Panc1 (cell line): ENCODE measurements at regions not wholly inside any gene's neighbourhood (a gene's known extent, or its start where the extent isn't known, plus 50 kb on each side); places are given as distances from the start of the nearest gene placed in this dataset.

Experiments
- ATAC-seq: fragments of 200-7000 bp; cut with Tn5 transposase; 2 replicates; pipeline ENCODE4 v1.9.1; 2020; ENCODE audit warnings: mild to moderate bottlenecking, moderate library complexity
- BruUV-seq: library from RNA; stranded (reverse); fragments of 400-500 nt; replicated peaks from 2 replicates; lab custom pipeline; 2021; lab: Mats Ljungman, UMichigan
- CTCF ChIA-PET: fragments of 300-600 bp; sonication (Branson Sonifier 250); formaldehyde crosslinking; loops from one replicate; lab custom pipeline; 2022; ENCODE audit warnings: antibody characterized with exemption; lab: Charles Lee
- POLR2A ChIA-PET: fragments of 300-600 bp; sonication (Branson Sonifier 250); formaldehyde crosslinking; loops from one replicate; lab custom pipeline; 2022; ENCODE audit warnings: antibody characterized with exemption; lab: Charles Lee
- DNase-seq: peaks from one replicate; pipeline ENCODE4 v3.0.0-alpha.2; 2010; ENCODE audit warnings: low read depth, low spot score
- H3K27ac ChIP-seq: 2 replicates; pipeline ENCODE4 v1.5.1; 2011; ENCODE audit warnings: mild to moderate bottlenecking, low read length, inconsistent platforms
- H3K27me3 ChIP-seq: fragments of 200-500 bp; sonication (Bioruptor generic); 2 replicates; pipeline ENCODE4 v1.6.0; 2014; ENCODE audit warnings: low read length, inconsistent platforms; ENCODE audit not compliant: control insufficient read depth, insufficient read depth
- H3K36me3 ChIP-seq: fragments of 200-500 bp; sonication (Bioruptor generic); 2 replicates; pipeline ENCODE4 v1.5.1; 2014; ENCODE audit warnings: inconsistent platforms, mild to moderate bottlenecking, low read length, moderate library complexity; ENCODE audit not compliant: control insufficient read depth, insufficient read depth
- H3K4me1 ChIP-seq: 2 replicates; pipeline ENCODE4 v1.5.1; 2011; ENCODE audit warnings: inconsistent platforms, mild to moderate bottlenecking, low read length, moderate library complexity; ENCODE audit not compliant: control insufficient read depth, insufficient read depth
- H3K4me3 ChIP-seq, 2 experiments: 2 replicates each; pipeline ENCODE4 v1.5.1; 2011 to 2012; ENCODE audit warnings: low read depth in 2 of 2, low read length in 2 of 2, mild to moderate bottlenecking in 2 of 2, inconsistent platforms in 1 of 2, moderate library complexity in 1 of 2
- H3K9me3 ChIP-seq: fragments of 200-500 bp; sonication (Bioruptor generic); 2 replicates; pipeline ENCODE4 v1.5.1; 2014; ENCODE audit warnings: low read depth, mild to moderate bottlenecking, inconsistent platforms, low read length, moderate library complexity; ENCODE audit not compliant: control insufficient read depth, insufficient read depth
- POLR2AphosphoS5 ChIP-seq: IDR thresholded peaks from 2 replicates; pipeline ENCODE4 v1.6.1; 2012; ENCODE audit warnings: mild to moderate bottlenecking, low read depth, low read length, moderate library complexity
- SIN3A ChIP-seq: IDR thresholded peaks from 2 replicates; pipeline ENCODE4 v1.6.1; 2012; ENCODE audit warnings: low read depth, mild to moderate bottlenecking, low read length, moderate library complexity, borderline replicate concordance; ENCODE audit not compliant: insufficient read depth
- TCF7L2 ChIP-seq: IDR thresholded peaks from 2 replicates; pipeline ENCODE4 v1.6.1; 2011; ENCODE audit warnings: mild to moderate bottlenecking, low read depth, low read length, inconsistent platforms
- in situ Hi-C: cut with HindIII; loops from 2 replicates; pipeline ENCODE4 v1.10.0; 2016; ENCODE audit warnings: low sequenced_read_pairs, low pct_unique_long_range_greater_than_20kb
- intact Hi-C: fragments of 100-400 bp; cut with micrococcal nuclease; formaldehyde crosslinking; loops from one replicate; pipeline ENCODE4 v1.10.0; 2022; ENCODE audit not compliant: unreplicated experiment
- TF ChIP-seq, protein P1 (sequence below): fragments of 450-650 bp; IDR thresholded peaks from 2 replicates; pipeline ENCODE4 v1.5.1; 2017; ENCODE audit warnings: mild to moderate bottlenecking
- TF ChIP-seq, protein P2 (sequence below), 2 experiments: IDR thresholded peaks; 2 replicates each; pipeline ENCODE4 v1.6.1; 2011 to 2012; ENCODE audit warnings: low read depth in 2 of 2, control low read depth in 1 of 2, low read length in 1 of 2, mild to moderate bottlenecking in 1 of 2, moderate library complexity in 1 of 2; ENCODE audit not compliant: insufficient read depth in 1 of 2

- DNase-seq (no peak), ATAC-seq (no peak)
- TF ChIP-seq SIN3A = no peak
- Histone ChIP-seq H3K27me3 (no peaks in the 10 kb centered on the region), H3K4me1 (no peaks in the 10 kb centered on the region), H3K27ac (peak overlapping the region; percentile 44; the same call in 1 of the 2 replicates), H3K4me3 (no peak overlapping the region), H3K9me3 (no peaks in the 10 kb centered on the region), H3K36me3 (no peaks in the 10 kb centered on the region)
- intact Hi-C loops = no loop called here
- BruUV-seq = no TSS peak
- ChIA-PET POLR2A (no interaction called here), CTCF (no interaction called here)
- in situ Hi-C loops = no loop called here
Measured at GRCh38 chr4:119833611-119834010, 205.0 kb upstream of the PDE5A start.

DNA sequence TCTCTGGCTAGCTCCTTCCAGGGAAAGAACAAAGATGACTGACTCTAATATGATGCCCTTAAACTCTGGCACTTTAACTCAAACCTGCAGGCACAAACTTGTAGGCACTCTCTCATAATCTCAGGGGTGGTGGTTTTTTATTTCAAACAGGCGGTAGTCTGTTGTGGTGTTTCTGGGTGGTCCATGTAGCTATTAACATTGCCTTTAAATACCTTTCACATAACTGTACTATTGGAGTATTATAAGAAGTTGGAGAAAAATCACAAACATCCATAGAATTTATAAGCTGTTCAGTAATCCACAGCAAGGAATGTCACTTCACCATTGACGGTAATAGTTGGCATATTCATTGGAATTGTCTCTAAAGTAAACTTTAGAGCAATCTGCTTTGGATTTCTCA is 204.2 kb upstream of the PDE5A start:
- no peak overlapping the region for H3K4me3 ChIP-seq
- TF ChIP-seq, protein P1, sequence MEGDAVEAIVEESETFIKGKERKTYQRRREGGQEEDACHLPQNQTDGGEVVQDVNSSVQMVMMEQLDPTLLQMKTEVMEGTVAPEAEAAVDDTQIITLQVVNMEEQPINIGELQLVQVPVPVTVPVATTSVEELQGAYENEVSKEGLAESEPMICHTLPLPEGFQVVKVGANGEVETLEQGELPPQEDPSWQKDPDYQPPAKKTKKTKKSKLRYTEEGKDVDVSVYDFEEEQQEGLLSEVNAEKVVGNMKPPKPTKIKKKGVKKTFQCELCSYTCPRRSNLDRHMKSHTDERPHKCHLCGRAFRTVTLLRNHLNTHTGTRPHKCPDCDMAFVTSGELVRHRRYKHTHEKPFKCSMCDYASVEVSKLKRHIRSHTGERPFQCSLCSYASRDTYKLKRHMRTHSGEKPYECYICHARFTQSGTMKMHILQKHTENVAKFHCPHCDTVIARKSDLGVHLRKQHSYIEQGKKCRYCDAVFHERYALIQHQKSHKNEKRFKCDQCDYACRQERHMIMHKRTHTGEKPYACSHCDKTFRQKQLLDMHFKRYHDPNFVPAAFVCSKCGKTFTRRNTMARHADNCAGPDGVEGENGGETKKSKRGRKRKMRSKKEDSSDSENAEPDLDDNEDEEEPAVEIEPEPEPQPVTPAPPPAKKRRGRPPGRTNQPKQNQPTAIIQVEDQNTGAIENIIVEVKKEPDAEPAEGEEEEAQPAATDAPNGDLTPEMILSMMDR = no peak
- no peak for TF ChIP-seq TCF7L2
- no peak for TF ChIP-seq SIN3A
- TF ChIP-seq, protein P2, sequence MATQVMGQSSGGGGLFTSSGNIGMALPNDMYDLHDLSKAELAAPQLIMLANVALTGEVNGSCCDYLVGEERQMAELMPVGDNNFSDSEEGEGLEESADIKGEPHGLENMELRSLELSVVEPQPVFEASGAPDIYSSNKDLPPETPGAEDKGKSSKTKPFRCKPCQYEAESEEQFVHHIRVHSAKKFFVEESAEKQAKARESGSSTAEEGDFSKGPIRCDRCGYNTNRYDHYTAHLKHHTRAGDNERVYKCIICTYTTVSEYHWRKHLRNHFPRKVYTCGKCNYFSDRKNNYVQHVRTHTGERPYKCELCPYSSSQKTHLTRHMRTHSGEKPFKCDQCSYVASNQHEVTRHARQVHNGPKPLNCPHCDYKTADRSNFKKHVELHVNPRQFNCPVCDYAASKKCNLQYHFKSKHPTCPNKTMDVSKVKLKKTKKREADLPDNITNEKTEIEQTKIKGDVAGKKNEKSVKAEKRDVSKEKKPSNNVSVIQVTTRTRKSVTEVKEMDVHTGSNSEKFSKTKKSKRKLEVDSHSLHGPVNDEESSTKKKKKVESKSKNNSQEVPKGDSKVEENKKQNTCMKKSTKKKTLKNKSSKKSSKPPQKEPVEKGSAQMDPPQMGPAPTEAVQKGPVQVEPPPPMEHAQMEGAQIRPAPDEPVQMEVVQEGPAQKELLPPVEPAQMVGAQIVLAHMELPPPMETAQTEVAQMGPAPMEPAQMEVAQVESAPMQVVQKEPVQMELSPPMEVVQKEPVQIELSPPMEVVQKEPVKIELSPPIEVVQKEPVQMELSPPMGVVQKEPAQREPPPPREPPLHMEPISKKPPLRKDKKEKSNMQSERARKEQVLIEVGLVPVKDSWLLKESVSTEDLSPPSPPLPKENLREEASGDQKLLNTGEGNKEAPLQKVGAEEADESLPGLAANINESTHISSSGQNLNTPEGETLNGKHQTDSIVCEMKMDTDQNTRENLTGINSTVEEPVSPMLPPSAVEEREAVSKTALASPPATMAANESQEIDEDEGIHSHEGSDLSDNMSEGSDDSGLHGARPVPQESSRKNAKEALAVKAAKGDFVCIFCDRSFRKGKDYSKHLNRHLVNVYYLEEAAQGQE (IDR thresholded peaks at IDR 0.05; ENCODE audit: insufficient read depth in 1 of 2, low read depth in 2 of 2, low read length in 1 of 2) = no peak
- TF ChIP-seq POLR2AphosphoS5 = no peak
- no TSS peak for BruUV-seq
- ATAC-seq (no peak), DNase-seq (no peak)
- no peak overlapping the region; the same call in 1 of the 2 replicates for H3K27ac ChIP-seq
- H3K36me3 ChIP-seq = no peaks in the 10 kb centered on the region
- H3K4me1 ChIP-seq = no peaks in the 10 kb centered on the region
- in situ Hi-C loops = no loop called here
- no peaks in the 10 kb centered on the region for H3K27me3 ChIP-seq
- POLR2A ChIA-PET = no interaction called here
- CTCF ChIA-PET = no interaction called here
- intact Hi-C loops = no loop called here
- H3K9me3 ChIP-seq = no peaks in the 10 kb centered on the region

GRCh38 chr4:119829326-119829725 is 200.7 kb upstream of the PDE5A start:
- intact Hi-C loops = no loop called here
- DNase-seq (no peak), ATAC-seq (no peak)
- BruUV-seq = no TSS peak
- CTCF ChIA-PET = no interaction called here
- in situ Hi-C loops = no loop called here
- Histone ChIP-seq H3K27ac (no peak overlapping the region; the same call in 1 of the 2 replicates), H3K27me3 (no peaks in the 10 kb centered on the region), H3K4me3 (no peak overlapping the region), H3K4me1 (no peaks in the 10 kb centered on the region), H3K9me3 (no peaks in the 10 kb centered on the region), H3K36me3 (no peaks in the 10 kb centered on the region)
- TF ChIP-seq, protein P2 (IDR thresholded peaks at IDR 0.05; ENCODE audit: insufficient read depth in 1 of 2, low read depth in 2 of 2, low read length in 1 of 2) = no peak
- TF ChIP-seq, protein P1 = no peak
- no peak for TF ChIP-seq POLR2AphosphoS5
- TF ChIP-seq TCF7L2 = no peak
- no peak for TF ChIP-seq SIN3A
- POLR2A ChIA-PET = no interaction called here
